GF-D8 (cell line): ENCODE measurements at regions not wholly inside any gene's neighbourhood (a gene's known extent, or its start where the extent isn't known, plus 50 kb on each side); places are given as distances from the start of the nearest gene placed in this dataset.

Source experiments
- DNase-seq: peaks from one replicate; lab custom pipeline; 2025; lab: John Stamatoyannopoulos, UW

GRCh38 chr20:24376311-24377099 lies 92.9 kb upstream of the SYNDIG1 start:
- DNase-seq = no peak

GRCh38 chr20:24373372-24373771 lies 96.1 kb upstream of the SYNDIG1 start:
- DNase-seq = no peak

- no peak for DNase-seq
Measured at GRCh38 chr20:24370911-24371695, 98.3 kb upstream of the SYNDIG1 start.

- no peak for DNase-seq
Measured at GRCh38 chr20:24370249-24370648, 99.2 kb upstream of the SYNDIG1 start.

- no peak for DNase-seq
Measured at GRCh38 chr20:24368253-24368652, 101.2 kb upstream of the SYNDIG1 start.

- no peak for DNase-seq
Measured at GRCh38 chr20:24366336-24367004, 103.0 kb upstream of the SYNDIG1 start.

- DNase-seq = no peak
Measured at GRCh38 chr20:24365670-24366069, 103.8 kb upstream of the SYNDIG1 start.

- DNase-seq = no peak
Measured at GRCh38 chr20:24364482-24364881, 104.9 kb upstream of the SYNDIG1 start.

- no peak for DNase-seq
Measured at GRCh38 chr20:24363031-24363430, 106.4 kb upstream of the SYNDIG1 start.

GRCh38 chr20:24362080-24362479 lies 107.3 kb upstream of the SYNDIG1 start:
- DNase-seq = no peak

GRCh38 chr20:24361541-24361940 lies 107.9 kb upstream of the SYNDIG1 start:
- no peak for DNase-seq

GRCh38 chr20:24360531-24360930 lies 108.9 kb upstream of the SYNDIG1 start:
- DNase-seq = no peak

- DNase-seq = no peak
Measured at GRCh38 chr20:24359321-24360027, 110.0 kb upstream of the SYNDIG1 start.

- DNase-seq = no peak
Measured at GRCh38 chr20:24357931-24358330, 111.5 kb upstream of the SYNDIG1 start.

- no peak for DNase-seq
Measured at GRCh38 chr20:24357177-24357576, 112.3 kb upstream of the SYNDIG1 start.

GRCh38 chr20:24353135-24353690 lies 116.2 kb upstream of the SYNDIG1 start:
- no peak for DNase-seq

GRCh38 chr20:24350923-24351368 lies 118.5 kb upstream of the SYNDIG1 start:
- no peak for DNase-seq

GRCh38 chr20:24341781-24342180 lies 127.6 kb upstream of the SYNDIG1 start:
- DNase-seq = no peak

- no peak for DNase-seq
Measured at GRCh38 chr20:24340933-24341332, 128.5 kb upstream of the SYNDIG1 start.

- DNase-seq = no peak
Measured at GRCh38 chr20:24339210-24339641, 130.2 kb upstream of the SYNDIG1 start.

- no peak for DNase-seq
Measured at GRCh38 chr20:24337551-24337950, 131.9 kb upstream of the SYNDIG1 start.

- no peak for DNase-seq
Measured at GRCh38 chr20:24337069-24337468, 132.4 kb upstream of the SYNDIG1 start.
